GM21526 (cell line): ENCODE measurements at regions not wholly inside any gene's neighbourhood (a gene's known extent, or its start where the extent isn't known, plus 50 kb on each side); places are given as distances from the start of the nearest gene placed in this dataset.
"Not testable (repeated sequence)": the region's sequence is repeated elsewhere in the genome, so short reads cannot be mapped to it uniquely, and the experiment has no call there.

Experiments
- ATAC-seq: cut with Tn5 transposase; IDR thresholded peaks from one replicate; pipeline ENCODE4 v1.9.1; 2021; ENCODE audit warnings: moderate library complexity; ENCODE audit not compliant: unreplicated experiment, low FRiP score

GRCh38 chr6:138656364-138657064, 117.1 kb upstream of the CCDC28A start:
- no peak for ATAC-seq

GRCh38 chr6:138657065-138657425, 116.5 kb upstream of the CCDC28A start:
- no peak for ATAC-seq

GRCh38 chr6:138659998-138660397, 113.6 kb upstream of the CCDC28A start:
- no peak for ATAC-seq

- no peak for ATAC-seq
These were observed 111.1 kb upstream of the CCDC28A start for GRCh38 chr6:138662471-138662870.

- no peak for ATAC-seq
These were observed 109.7 kb upstream of the CCDC28A start for GRCh38 chr6:138663892-138664291.

- no peak for ATAC-seq
These were observed 108.8 kb upstream of the CCDC28A start for GRCh38 chr6:138664745-138665144.

- ATAC-seq, result no peak
These were observed 106.9 kb upstream of the CCDC28A start for GRCh38 chr6:138666636-138667035.

- ATAC-seq, result no peak
These were observed 106.2 kb upstream of the CCDC28A start for GRCh38 chr6:138667408-138667807.

GRCh38 chr6:138671351-138671750, 102.2 kb upstream of the CCDC28A start:
- ATAC-seq, result no peak

GRCh38 chr6:138673346-138674014, 100.1 kb upstream of the CCDC28A start:
- no peak for ATAC-seq

- ATAC-seq, result not testable (repeated sequence)
These were observed 99.1 kb upstream of the CCDC28A start for GRCh38 chr6:138674444-138674843.

GRCh38 chr6:138677538-138677937, 96.0 kb upstream of the CCDC28A start:
- ATAC-seq, result no peak

GRCh38 chr6:138678168-138678567, 95.4 kb upstream of the CCDC28A start:
- ATAC-seq, result no peak

GRCh38 chr6:138680085-138680484, 93.5 kb upstream of the CCDC28A start:
- ATAC-seq, result no peak

GRCh38 chr6:138681627-138682026, 91.9 kb upstream of the CCDC28A start:
- ATAC-seq, result no peak

GRCh38 chr6:138682704-138683527, 90.7 kb upstream of the CCDC28A start:
- no peak for ATAC-seq

- ATAC-seq, result no peak
These were observed 88.3 kb upstream of the CCDC28A start for GRCh38 chr6:138685257-138685656.

- no peak for ATAC-seq
These were observed 87.8 kb upstream of the CCDC28A start for GRCh38 chr6:138685781-138686180.

- ATAC-seq, result no peak
These were observed 85.0 kb upstream of the CCDC28A start for GRCh38 chr6:138688580-138688979.

- ATAC-seq, result no peak
These were observed 83.7 kb upstream of the CCDC28A start for GRCh38 chr6:138689849-138690248.

- no peak for ATAC-seq
These were observed 82.5 kb upstream of the CCDC28A start for GRCh38 chr6:138690975-138691594.
